Adrenal gland (tissue), 5 donors: ENCODE measurements at regions not wholly inside any gene's neighbourhood (a gene's known extent, or its start where the extent isn't known, plus 50 kb on each side); places are given as distances from the start of the nearest gene placed in this dataset.

Source experiments
- CTCF ChIP-seq, 6 experiments: fragments of 450-650 bp in 4 of 6; fragments of 200-600 bp in 2 of 6; sonication (generic) in 1 of 6; IDR thresholded peaks; 1 replicate in 5 of 6; 2 replicates in 1 of 6; pipeline versions ENCODE4 v1.5.1 to v1.8.0; 2016 to 2021; ENCODE audit warnings: antibody characterized with exemption in 6 of 6, mild to moderate bottlenecking in 2 of 6, moderate library complexity in 1 of 6
- POLR2A ChIP-seq, 2 donors: fragments of 450-650 bp; IDR thresholded peaks; one replicate each; pipeline ENCODE4 v1.6.1; 2017; ENCODE audit warnings: antibody characterized with exemption in 2 of 2, mild to moderate bottlenecking in 2 of 2, moderate library complexity in 1 of 2
- donor health status: DM: no; HTN: no; CAD: no.

- TF ChIP-seq CTCF (IDR thresholded peaks at IDR 0.05), result no peak
- no peak for TF ChIP-seq POLR2A (IDR thresholded peaks at IDR 0.05)
Measured at GRCh38 chr11:97656356-97656755, 1266.5 kb downstream of the JRKL start.
